ENCODE measurements at regions not wholly inside any gene's neighbourhood (a gene's known extent, or its start where the extent isn't known, plus 50 kb on each side); places are given as distances from the start of the nearest gene placed in this dataset.

GRCh38 chr3:70840106-70840870 is 527.9 kb upstream of the MDFIC2 start:
- TF ChIP-seq CTCF (IDR thresholded peaks at IDR 0.05): no peak
- no peak for TF ChIP-seq TP53 (CRISPR knock-in tag; IDR thresholded peaks at IDR 0.05)
- no peak for TF ChIP-seq POLR2A (IDR thresholded peaks at IDR 0.05; ENCODE audit: low read length)
- TF ChIP-seq CBX2 (IDR thresholded peaks at IDR 0.05; ENCODE audit: borderline replicate concordance, low read depth): no peak
- no peak for TF ChIP-seq RAD21 (conservative IDR thresholded peaks at IDR 0.05 in 1 of 2, IDR thresholded peaks at IDR 0.05 in 1 of 2)
- TF ChIP-seq EP300 (IDR thresholded peaks at IDR 0.05): no peak
- TF ChIP-seq CHD2 (IDR thresholded peaks at IDR 0.05; ENCODE audit: low read length, partially characterized antibody): no peak

All from A549 (cell line).